ENCODE measurements at regions not wholly inside any gene's neighbourhood (a gene's known extent, or its start where the extent isn't known, plus 50 kb on each side); places are given as distances from the start of the nearest gene placed in this dataset.

DNA sequence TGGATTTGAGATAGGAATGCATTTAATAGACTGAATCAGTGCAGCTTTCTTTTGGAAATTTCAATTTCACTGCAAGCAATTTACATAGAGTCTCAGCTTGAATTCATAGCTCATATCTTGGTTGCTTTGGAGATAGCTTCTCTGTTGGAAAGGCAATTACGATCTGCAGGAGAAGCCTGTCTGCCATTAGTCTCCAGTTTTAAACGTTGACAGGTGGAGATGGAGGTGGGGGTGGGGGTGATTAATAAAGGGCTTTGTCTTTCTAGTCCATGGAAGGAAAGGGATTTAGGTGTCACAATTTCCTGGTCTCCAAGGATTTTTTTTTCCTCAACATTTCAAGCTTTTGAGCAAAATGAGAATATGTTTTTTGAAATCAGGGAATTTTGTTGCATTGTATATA, 184.7 kb downstream of the CARTPT start:
- TF ChIP-seq, protein P1, sequence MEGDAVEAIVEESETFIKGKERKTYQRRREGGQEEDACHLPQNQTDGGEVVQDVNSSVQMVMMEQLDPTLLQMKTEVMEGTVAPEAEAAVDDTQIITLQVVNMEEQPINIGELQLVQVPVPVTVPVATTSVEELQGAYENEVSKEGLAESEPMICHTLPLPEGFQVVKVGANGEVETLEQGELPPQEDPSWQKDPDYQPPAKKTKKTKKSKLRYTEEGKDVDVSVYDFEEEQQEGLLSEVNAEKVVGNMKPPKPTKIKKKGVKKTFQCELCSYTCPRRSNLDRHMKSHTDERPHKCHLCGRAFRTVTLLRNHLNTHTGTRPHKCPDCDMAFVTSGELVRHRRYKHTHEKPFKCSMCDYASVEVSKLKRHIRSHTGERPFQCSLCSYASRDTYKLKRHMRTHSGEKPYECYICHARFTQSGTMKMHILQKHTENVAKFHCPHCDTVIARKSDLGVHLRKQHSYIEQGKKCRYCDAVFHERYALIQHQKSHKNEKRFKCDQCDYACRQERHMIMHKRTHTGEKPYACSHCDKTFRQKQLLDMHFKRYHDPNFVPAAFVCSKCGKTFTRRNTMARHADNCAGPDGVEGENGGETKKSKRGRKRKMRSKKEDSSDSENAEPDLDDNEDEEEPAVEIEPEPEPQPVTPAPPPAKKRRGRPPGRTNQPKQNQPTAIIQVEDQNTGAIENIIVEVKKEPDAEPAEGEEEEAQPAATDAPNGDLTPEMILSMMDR (IDR thresholded peaks at IDR 0.05; ENCODE audit: insufficient read depth, low read depth, low read length, missing control alignments), result no peak
- DNase-seq (ENCODE audit: low read depth), result no peak
- H3K4me3 ChIP-seq (ENCODE audit: low read length), result no peak overlapping the region

DNA sequence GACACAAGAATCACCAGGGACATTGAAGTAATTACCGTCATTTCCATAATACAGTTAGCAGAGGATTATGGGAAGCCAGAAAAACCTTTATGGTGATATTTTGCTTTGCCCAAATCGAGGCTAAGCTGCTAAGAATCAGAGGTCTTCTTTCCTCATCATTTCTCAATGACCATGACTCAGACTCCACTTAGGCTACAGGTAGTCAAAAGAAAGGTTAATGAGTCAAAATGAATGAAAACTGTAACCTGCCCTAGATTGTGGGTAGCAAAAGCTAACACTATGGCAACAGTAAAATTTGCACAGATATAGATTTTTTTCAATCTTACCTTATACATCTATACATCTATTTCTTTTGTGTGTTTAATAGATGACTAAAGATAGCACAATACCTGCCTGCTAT, 185.8 kb downstream of the CARTPT start:
- TF ChIP-seq, protein P1 (IDR thresholded peaks at IDR 0.05; ENCODE audit: insufficient read depth, low read depth, low read length, missing control alignments), result no peak
- H3K4me3 ChIP-seq (ENCODE audit: low read length), result no peak overlapping the region
- peak; percentile 69 for DNase-seq (ENCODE audit: low read depth)

DNA sequence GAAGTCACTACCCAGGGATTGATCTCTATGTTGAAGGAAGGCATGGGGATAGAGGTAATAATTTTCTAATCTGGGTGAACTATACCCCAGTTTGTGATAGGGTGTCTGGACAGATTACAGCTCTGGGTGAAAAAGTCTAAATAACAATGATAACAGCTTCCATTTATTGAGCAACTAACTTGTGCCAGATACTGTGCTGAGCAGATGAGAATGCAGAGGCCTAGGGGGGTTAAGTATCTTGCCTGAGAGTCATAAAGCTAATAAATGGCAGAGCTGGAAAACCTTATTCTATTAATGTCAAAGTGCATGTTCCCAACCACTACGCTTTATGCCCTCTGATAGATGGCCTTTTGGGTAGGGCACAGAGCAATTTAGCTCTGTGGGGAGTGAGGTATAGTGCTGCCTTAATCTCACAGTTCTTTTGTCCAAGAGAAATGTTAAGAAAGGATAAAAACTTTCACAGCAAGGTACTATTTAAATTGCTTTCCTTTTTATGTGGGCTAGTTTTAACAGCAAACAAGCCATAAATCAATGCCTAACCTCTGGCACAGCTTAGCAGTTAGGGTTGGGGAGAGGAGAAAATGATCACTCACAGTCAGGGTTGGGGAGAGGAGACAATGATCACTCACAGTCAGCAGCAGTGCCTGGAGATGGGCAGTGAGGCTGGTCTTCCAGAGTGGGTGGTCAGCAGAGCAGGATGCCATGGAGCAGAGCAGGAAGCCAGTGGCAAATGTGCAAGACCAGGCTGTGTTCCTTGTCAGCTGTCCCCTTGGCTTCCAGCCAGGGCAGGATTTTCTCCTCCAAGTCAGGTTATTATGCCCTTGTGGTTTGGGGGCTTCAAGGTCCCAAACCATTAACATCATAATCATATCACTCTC, 187.0 kb downstream of the CARTPT start:
- no peak overlapping the region for H3K4me3 ChIP-seq (ENCODE audit: low read length)
- TF ChIP-seq, protein P1 (IDR thresholded peaks at IDR 0.05; ENCODE audit: insufficient read depth, low read depth, low read length, missing control alignments), result no peak
- DNase-seq (ENCODE audit: low read depth), result no peak

DNA sequence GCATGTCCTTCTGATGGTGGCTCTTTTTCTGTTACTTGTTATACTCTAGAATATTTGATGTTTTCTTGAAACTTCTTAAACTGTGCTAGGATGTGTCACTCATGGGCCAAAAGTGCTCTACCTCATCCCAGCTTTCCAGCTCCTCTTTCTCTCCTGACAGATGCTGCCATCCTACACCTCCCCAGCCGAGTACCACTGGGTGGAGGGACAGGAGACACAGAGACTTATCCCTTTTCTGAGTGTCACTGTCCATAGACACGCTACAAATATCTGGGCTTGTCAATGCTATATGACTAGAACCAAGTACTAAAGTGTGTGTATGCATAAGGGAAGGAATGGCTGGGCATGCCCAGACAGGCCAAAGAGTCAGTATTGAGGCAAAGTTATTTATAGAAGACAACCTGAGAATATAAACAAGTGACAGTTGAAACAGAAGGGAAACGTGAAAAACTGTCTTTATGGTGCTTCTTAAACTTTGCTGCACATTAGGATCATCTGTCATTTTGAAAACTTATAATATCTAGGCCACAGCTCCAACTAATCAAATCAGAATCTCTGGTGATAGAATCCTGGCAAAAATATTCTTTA, 188.0 kb downstream of the CARTPT start:
- TF ChIP-seq, protein P1 (IDR thresholded peaks at IDR 0.05; ENCODE audit: insufficient read depth, low read depth, low read length, missing control alignments), result no peak
- no peak overlapping the region for H3K4me3 ChIP-seq (ENCODE audit: low read length)
- peak; percentile 87 for DNase-seq (ENCODE audit: low read depth)

DNA sequence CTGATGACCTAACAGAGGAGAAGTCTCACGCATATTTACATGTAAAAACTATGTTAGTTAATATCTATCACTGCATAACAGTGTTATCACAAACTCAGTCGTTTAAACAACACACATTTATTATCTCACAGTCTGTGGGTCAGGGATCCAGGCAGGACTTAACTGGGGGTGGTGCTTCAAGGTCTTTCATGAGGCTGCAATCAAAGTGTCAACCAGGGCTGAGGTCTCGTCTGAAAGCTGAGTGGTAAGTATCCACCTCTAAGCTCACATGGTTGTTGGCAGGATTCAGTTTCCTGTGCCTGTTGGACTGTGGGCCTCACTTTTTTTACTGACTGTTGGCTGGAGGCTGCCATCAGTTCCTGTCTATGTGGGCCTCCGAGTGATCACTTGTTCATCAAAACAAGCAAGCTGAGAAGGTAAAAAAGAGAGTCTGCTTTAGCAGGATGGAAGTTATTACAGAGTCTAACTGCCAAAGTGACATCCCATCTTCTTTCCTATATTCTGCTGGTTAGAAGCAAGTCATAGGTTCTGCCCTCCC, 188.6 kb downstream of the CARTPT start:
- TF ChIP-seq, protein P1 (IDR thresholded peaks at IDR 0.05; ENCODE audit: insufficient read depth, low read depth, low read length, missing control alignments), result no peak
- H3K4me3 ChIP-seq (ENCODE audit: low read length), result no peak overlapping the region
- no peak for DNase-seq (ENCODE audit: low read depth)

DNA sequence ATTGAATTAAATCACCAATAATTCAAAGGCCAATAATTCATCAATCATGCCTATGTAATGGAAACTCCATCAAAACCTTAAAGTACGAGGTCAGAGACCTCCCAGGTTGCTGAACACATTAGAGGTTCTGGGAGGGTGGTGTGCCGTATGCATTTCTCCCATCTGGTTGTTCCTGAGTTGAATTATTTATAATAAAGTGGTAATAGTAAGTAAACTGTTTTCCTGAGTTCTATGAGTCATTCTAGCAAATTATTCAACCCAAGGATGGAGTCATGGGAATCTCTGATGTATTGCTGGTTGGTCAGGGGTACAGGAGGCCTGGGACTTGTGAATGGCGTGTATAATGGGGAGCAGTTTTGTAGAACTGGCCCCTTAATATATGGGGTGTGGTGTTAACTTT, 191.7 kb downstream of the CARTPT start:
- TF ChIP-seq, protein P1 (IDR thresholded peaks at IDR 0.05; ENCODE audit: insufficient read depth, low read depth, low read length, missing control alignments), result no peak

More for the DNA sequence above, 191.7 kb downstream of the CARTPT start:
- H3K4me3 ChIP-seq (ENCODE audit: low read length), result no peak overlapping the region
- no peak for DNase-seq (ENCODE audit: low read depth)

Measured in epithelial cell of esophagus (primary cell).